ENCODE measurements at regions not wholly inside any gene's neighbourhood (a gene's known extent, or its start where the extent isn't known, plus 50 kb on each side); places are given as distances from the start of the nearest gene placed in this dataset.

- Histone ChIP-seq H3K9me3 (replicated peaks in 1 of 2; ENCODE audit: control insufficient read depth in 1 of 2, insufficient read depth in 1 of 2, low read length in 2 of 2) (no peaks in the 10 kb centered on the region), H3K27me3 (ENCODE audit: control insufficient read depth in 2 of 2, insufficient read depth in 2 of 2, low read length in 2 of 2) (no peaks in the 10 kb centered on the region), H3K27ac (ENCODE audit: low read depth in 1 of 2, low read length in 2 of 2) (no peak overlapping the region), H3K36me3 (replicated peaks in 1 of 2; ENCODE audit: control insufficient read depth in 1 of 2, insufficient read depth in 2 of 2, low read length in 2 of 2) (no peaks in the 10 kb centered on the region), H3K79me2 (ENCODE audit: insufficient read depth, low read length) (no peaks in the 10 kb centered on the region), H3K4me1 (ENCODE audit: control insufficient read depth in 1 of 2, insufficient read depth in 2 of 2, low read length in 2 of 2) (no peaks in the 10 kb centered on the region), H4K20me1 (ENCODE audit: insufficient read depth, low read length) (no peaks in the 10 kb centered on the region), H3K9ac (ENCODE audit: insufficient read depth, low read length, poor library complexity, severe bottlenecking) (no peak overlapping the region), H3K4me3 (replicated peaks in 1 of 3; ENCODE audit: low read depth in 2 of 3, low read length in 3 of 3) (no peak overlapping the region), H3K4me2 (replicated peaks; ENCODE audit: extremely low read depth, low read length, poor library complexity, severe bottlenecking) (no peak overlapping the region), H2AFZ (ENCODE audit: insufficient read depth, low read depth, low read length, poor library complexity, severe bottlenecking) (no peak overlapping the region)
- Mint-ChIP-seq H3K36me3 (no peaks in the 10 kb centered on the region), H3K4me3 (no peak overlapping the region), H3K9me3 (peaks cover 0 to 12% (median 2%) of the 10 kb centered on the region in 7 donors), H3K4me1 (no peaks in the 10 kb centered on the region), H3K27ac (no peak overlapping the region), H3K27me3 (ENCODE audit: low read depth in 3 of 3) (peaks cover 8 to 14% (median 11%) of the 10 kb centered on the region in 3 donors)
- DNase-seq, result no peak
- intact Hi-C loops (cut with micrococcal nuclease), result no loop called here
- WGBS (ENCODE audit: insufficient coverage), result no CpG with 5 or more reads among the region's 3 CpGs
- TF ChIP-seq, protein P1, sequence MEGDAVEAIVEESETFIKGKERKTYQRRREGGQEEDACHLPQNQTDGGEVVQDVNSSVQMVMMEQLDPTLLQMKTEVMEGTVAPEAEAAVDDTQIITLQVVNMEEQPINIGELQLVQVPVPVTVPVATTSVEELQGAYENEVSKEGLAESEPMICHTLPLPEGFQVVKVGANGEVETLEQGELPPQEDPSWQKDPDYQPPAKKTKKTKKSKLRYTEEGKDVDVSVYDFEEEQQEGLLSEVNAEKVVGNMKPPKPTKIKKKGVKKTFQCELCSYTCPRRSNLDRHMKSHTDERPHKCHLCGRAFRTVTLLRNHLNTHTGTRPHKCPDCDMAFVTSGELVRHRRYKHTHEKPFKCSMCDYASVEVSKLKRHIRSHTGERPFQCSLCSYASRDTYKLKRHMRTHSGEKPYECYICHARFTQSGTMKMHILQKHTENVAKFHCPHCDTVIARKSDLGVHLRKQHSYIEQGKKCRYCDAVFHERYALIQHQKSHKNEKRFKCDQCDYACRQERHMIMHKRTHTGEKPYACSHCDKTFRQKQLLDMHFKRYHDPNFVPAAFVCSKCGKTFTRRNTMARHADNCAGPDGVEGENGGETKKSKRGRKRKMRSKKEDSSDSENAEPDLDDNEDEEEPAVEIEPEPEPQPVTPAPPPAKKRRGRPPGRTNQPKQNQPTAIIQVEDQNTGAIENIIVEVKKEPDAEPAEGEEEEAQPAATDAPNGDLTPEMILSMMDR (IDR thresholded peaks at IDR 0.05), result no peak
Measured at GRCh38 chr2:238627899-238628298, 201.2 kb downstream of the ASB1 start.

DNA sequence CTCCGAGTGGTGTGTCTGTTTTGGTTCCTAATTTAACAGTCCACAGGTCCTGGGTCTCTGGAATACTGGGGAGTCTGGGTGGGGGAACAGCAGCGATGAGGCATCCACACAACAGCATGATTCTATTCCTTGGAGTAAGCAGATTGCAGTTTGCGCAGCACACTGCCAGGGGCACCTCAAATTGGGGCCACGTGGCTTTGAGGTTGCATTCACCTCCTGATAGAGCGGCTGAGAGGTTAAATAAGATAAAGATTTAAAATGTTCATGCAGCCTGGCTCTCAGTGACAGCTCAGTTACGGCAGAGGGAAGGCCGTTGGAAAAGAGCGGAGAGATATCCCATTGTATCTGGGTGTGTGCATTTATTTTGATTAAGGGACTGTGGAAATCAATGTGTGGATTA, 202.3 kb downstream of the ASB1 start:
- TF ChIP-seq, protein P1 (IDR thresholded peaks at IDR 0.05), result no peak
- Mint-ChIP-seq H3K36me3 (no peaks in the 10 kb centered on the region), H3K4me1 (no peaks in the 10 kb centered on the region), H3K27me3 (ENCODE audit: low read depth in 3 of 3) (peaks cover 4 to 9% (median 8%) of the 10 kb centered on the region in 3 donors), H3K4me3 (no peak overlapping the region), H3K27ac (no peak overlapping the region), H3K9me3 (peaks cover 0 to 8% (median 1%) of the 10 kb centered on the region in 7 donors)
- H4K20me1 ChIP-seq (ENCODE audit: insufficient read depth, low read length), result no peaks in the 10 kb centered on the region
- no peak overlapping the region for H3K27ac ChIP-seq (ENCODE audit: low read depth in 1 of 2, low read length in 2 of 2)
- 92% methylated on average over 6 of the region's 8 CpGs for WGBS (ENCODE audit: insufficient coverage)
- no peak overlapping the region for H3K9ac ChIP-seq (ENCODE audit: insufficient read depth, low read length, poor library complexity, severe bottlenecking)
- no peaks in the 10 kb centered on the region for H3K36me3 ChIP-seq (replicated peaks in 1 of 2; ENCODE audit: control insufficient read depth in 1 of 2, insufficient read depth in 2 of 2, low read length in 2 of 2)
- no peaks in the 10 kb centered on the region for H3K27me3 ChIP-seq (ENCODE audit: control insufficient read depth in 2 of 2, insufficient read depth in 2 of 2, low read length in 2 of 2)
- no peak overlapping the region for H3K4me2 ChIP-seq (replicated peaks; ENCODE audit: extremely low read depth, low read length, poor library complexity, severe bottlenecking)
- no peak overlapping the region for H3K4me3 ChIP-seq (replicated peaks in 1 of 3; ENCODE audit: low read depth in 2 of 3, low read length in 3 of 3)
- H3K9me3 ChIP-seq (replicated peaks in 1 of 2; ENCODE audit: control insufficient read depth in 1 of 2, insufficient read depth in 1 of 2, low read length in 2 of 2), result no peaks in the 10 kb centered on the region
- no peaks in the 10 kb centered on the region for H3K4me1 ChIP-seq (ENCODE audit: control insufficient read depth in 1 of 2, insufficient read depth in 2 of 2, low read length in 2 of 2)
- no peaks in the 10 kb centered on the region for H3K79me2 ChIP-seq (ENCODE audit: insufficient read depth, low read length)
- H2AFZ ChIP-seq (ENCODE audit: insufficient read depth, low read depth, low read length, poor library complexity, severe bottlenecking), result no peak overlapping the region
- DNase-seq, result no peak
- intact Hi-C loops (cut with micrococcal nuclease), result no loop called here

All from CD14-positive monocyte (primary cell).